ENCODE measurements at regions not wholly inside any gene's neighbourhood (a gene's known extent, or its start where the extent isn't known, plus 50 kb on each side); places are given as distances from the start of the nearest gene placed in this dataset.
A peak's percentile ranks its signal among the peaks of the same experiment; 100 is the strongest.

DNA sequence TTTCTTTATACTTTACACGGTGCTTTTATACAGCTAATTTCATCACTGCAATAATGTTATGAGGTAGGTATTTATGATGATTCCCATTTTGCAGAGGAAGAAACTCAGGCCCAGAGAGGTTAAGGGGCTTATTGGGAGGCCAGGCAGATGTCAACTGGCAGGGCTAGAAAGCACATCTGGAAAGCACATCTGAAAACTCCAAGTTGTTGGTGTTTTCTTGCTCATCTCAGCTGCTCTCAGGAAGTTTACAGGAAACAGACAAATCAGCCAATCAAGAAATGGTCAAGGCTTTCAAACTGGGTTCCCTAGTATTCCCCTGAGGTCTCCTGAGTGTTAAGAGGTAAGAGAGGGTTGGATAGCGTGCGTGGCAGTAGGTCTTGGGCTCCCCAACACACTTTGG is 124.1 kb upstream of the MED13L start:
- DNase-seq (ENCODE audit: low spot score), result no peak

- DNase-seq (ENCODE audit: low spot score), result no peak
Measured at GRCh38 chr12:116402163-116402939, 124.9 kb upstream of the MED13L start.

DNA sequence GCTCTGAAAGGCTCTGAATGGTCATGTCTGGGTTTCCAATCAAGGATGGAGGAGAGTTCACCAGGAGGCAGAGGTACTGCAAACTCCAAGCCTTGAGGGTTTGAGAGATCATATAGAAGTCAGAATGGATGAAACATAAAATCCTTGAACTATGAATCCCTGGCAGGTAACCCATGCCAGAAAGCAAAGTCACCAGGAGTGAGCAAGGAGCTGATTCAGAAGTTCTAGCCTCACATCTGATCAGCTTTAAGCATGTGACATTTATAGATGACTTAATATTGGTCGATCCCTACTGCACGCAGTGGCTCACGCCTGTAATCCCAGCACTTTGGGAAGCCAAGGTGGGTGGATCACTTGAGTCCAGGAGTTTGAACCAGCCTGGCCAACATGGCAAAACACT is 126.1 kb upstream of the MED13L start:
- DNase-seq (ENCODE audit: low spot score), result no peak

- no peak for DNase-seq (ENCODE audit: low spot score)
Measured at GRCh38 chr12:116404247-116404646, 126.8 kb upstream of the MED13L start.

- no peak for DNase-seq (ENCODE audit: low spot score)
Measured at GRCh38 chr12:116404913-116405611, 127.6 kb upstream of the MED13L start.

- peak; percentile 78 for DNase-seq (ENCODE audit: low spot score)
Measured at GRCh38 chr12:116406529-116406928, 129.0 kb upstream of the MED13L start.

DNA sequence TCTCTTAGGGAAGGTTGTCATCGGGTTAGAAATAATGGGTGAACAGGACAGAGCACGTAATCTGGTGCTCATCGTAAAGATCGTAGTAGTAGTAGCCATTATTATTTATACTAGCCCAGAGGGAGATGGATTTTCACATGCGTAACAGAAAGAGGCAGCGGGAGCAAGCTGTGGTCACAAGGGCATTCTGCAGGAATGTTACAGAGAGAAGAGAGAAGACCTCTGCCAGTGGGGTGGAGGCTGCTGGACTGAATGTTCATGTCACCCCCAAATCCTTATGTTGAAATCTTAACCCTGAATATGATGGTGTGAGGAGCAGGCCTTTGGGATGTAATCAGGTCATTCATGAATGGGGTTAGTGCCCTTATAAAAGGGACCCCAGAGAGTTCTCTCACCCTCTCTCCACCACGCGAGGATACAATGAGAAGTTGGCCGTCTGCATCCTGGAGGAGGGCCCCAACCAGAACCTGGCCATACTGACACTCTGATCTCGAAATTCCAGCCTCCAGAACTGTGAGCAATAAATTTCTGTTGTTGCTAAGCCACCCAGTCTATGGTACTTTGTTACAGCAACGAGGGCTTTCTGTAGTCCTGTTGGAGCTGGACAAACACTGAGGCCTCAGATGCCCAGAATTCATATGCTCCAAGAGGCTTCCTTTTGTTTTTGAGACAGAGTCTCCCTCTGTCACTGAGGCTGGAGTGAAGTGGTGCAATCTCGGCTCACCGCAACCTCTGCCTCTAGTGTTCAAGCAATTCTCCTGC is 131.2 kb upstream of the MED13L start:
- DNase-seq (ENCODE audit: low spot score), result no peak

DNA sequence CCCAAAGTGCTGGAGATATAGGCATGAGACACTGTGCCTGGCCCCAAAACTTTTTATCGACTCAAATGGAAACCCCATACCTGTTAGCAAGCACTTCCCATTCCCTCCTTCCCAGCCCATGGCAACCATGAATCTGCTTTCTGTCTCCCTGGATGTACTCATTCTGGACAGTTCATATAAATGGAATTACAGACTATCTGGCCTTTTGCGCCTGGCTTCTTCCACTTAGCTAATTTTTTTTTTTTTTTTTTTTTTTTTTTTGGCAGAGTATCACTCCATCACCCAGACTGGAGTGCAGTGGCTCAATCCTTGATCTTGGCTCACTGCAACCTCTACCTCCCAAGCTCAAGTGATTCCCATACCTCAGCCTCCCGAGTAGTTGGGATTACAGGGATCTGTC is 134.5 kb upstream of the MED13L start:
- DNase-seq (ENCODE audit: low spot score), result peak; percentile 93

- DNase-seq (ENCODE audit: low spot score), result no peak
Measured at GRCh38 chr12:116414891-116415290, 137.4 kb upstream of the MED13L start.

- no peak for DNase-seq (ENCODE audit: low spot score)
Measured at GRCh38 chr12:116415408-116416108, 138.1 kb upstream of the MED13L start.

DNA sequence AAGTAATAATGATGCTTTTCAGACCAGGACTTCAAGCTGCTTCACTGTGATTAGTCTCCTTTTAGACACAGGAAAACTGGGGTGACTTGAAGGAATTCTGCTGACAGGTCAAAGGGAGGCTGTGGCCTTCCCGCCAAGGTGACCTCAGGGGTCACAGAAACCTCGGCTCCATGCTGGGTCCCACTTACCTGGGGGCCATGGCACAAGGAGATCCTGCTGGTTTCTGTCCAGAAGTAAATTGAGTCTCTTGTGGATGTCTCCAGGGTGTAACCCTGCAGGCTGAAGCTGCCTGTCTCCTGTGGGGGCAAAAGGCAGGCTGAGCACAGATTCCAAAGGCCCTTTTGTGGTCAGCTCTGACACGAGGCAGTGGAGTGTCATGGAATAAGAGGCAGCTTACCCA is 138.7 kb upstream of the MED13L start:
- DNase-seq (ENCODE audit: low spot score), result no peak

GRCh38 chr12:116418551-116418950 is 140.6 kb upstream of the MAP1LC3B2 start:
- DNase-seq (ENCODE audit: low spot score), result no peak

DNA sequence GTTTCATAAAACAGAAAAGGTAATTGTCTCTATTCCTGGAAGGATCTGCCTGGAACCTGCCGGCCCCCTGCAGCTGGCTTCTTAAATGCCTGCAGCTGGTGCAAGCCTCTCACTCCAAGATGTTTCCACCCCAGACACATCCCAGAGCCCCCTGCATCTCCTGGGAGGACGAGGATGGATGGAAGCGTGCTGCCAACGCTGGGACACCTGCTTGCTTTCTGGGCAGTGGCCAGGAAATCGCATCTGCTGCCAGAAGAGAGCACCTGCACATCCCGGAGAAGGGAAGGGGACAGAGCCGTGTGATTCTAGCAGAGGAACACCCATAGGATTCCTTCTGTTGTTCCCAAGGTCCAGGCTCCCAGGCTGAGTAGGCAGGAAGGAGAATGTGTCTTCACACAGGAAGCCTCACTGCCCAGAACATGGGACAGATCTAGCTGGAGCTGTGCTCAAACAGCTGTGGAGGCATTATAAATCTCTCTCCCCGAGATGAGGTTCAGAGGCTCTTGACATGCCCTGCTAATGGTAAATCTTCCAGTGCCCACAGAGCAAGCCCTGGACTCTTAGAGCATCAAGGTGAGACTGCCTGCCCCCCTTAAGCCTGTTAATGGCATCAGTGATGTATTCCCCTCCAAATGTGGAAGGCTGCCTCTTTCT is 138.8 kb upstream of the MAP1LC3B2 start:
- no peak for DNase-seq (ENCODE audit: low spot score)

DNA sequence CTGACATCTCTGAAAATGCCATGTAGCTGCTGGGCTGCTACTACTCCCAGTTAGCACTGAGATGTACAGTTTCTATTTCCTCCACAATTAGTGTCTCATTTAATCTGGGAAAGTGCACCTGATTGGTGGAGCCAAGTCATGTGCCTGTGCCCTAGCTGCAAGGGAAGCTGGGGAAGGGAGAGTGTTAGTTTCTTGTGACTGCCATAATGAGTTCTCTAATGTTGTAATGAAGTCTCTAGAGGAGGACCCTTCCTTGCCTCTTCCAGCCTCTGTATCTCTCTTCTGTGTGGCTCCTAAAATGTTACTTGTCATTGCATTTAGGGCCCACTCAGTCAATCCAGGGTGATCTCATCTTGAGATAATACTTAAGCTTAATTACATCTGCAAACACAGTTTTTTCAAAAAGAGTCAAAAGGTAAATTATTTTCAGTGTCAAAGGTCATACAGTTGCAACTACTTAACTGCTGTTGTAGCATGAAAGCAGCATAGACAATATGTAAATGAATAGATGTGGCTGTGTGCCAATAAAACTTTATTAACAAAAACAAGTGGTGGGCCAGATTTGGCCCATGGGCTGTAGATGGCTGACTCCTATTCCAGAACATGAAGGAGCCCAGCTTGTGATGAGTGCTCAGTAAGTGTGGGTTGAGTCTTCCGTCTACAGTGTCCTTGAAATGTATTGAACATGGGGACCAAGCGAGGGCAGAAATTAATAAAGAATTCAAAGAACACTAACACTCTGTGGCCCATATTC is 137.2 kb upstream of the MAP1LC3B2 start:
- no peak for DNase-seq (ENCODE audit: low spot score)

- DNase-seq (ENCODE audit: low spot score), result peak; percentile 98
Measured at GRCh38 chr12:116423094-116423493, 136.1 kb upstream of the MAP1LC3B2 start.

GRCh38 chr12:116425256-116426193 is 133.7 kb upstream of the MAP1LC3B2 start:
- no peak for DNase-seq (ENCODE audit: low spot score)

- DNase-seq (ENCODE audit: low spot score), result peak; percentile 97
Measured at GRCh38 chr12:116426391-116427136, 132.6 kb upstream of the MAP1LC3B2 start.

DNA sequence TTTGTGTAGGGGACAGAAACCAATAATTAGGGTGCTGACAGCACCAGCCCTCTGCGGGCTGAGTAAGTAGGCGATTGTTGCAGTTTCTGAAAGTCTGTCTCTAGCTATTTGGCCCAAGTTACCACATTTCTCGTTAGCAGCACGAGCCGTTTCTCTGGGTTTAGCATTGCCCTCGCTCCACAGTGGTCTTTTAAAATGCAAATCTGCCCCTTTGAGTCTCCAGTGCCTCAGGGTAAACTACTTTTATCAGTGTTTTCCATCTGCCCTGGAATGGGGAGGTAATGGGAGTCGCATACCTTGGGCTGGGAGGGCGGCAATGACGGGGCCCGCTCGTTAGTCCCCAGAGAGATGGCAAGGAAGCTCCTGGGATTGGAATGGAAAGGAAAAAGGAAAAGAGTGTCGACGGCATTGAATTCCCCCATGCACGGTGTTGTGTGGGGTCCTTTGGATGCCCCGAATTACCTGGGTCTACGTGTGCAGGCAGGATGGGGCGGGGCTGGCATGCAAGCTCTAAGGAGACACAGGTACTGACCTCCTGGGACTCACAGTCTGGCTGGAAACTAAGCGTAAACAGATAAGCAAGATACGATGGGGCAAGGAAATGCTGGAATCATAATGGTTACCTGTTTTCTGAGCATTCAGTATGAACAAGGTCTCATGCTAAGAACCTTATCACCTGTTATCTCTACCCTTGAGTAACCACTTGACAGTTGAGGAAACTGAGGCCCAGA is 131.8 kb upstream of the MAP1LC3B2 start:
- no peak for DNase-seq (ENCODE audit: low spot score)

Measured in umbilical cord (tissue), 1 donor.